GM13976 (cell line): ENCODE measurements at regions not wholly inside any gene's neighbourhood (a gene's known extent, or its start where the extent isn't known, plus 50 kb on each side); places are given as distances from the start of the nearest gene placed in this dataset.

Source experiments
- DNase-seq: peaks from one replicate; pipeline ENCODE4 v3.0.0; 2012; ENCODE audit warnings: low spot score
- in situ Hi-C: fragments of 300-500 bp; cut with MboI; formaldehyde crosslinking; loops from one replicate; pipeline ENCODE4 v1.12.0; 2022; ENCODE audit warnings: low sequenced_read_pairs, mixed read lengths, inconsistent platforms; ENCODE audit not compliant: unreplicated experiment
- TF ChIP-seq, protein P1 (sequence below): IDR thresholded peaks from 2 replicates; pipeline ENCODE4 v1.5.1; 2012; ENCODE audit warnings: borderline replicate concordance, mild to moderate bottlenecking; ENCODE audit not compliant: insufficient read depth; ENCODE audit errors: extremely low read depth, missing control alignments, control extremely low read depth

- no peak for DNase-seq
- in situ Hi-C loops: loop anchor here (25.0 kb wide), 1 partner anchor 1083 kb away; the partner anchor contains the start of gene ALCAM
- TF ChIP-seq, protein P1, sequence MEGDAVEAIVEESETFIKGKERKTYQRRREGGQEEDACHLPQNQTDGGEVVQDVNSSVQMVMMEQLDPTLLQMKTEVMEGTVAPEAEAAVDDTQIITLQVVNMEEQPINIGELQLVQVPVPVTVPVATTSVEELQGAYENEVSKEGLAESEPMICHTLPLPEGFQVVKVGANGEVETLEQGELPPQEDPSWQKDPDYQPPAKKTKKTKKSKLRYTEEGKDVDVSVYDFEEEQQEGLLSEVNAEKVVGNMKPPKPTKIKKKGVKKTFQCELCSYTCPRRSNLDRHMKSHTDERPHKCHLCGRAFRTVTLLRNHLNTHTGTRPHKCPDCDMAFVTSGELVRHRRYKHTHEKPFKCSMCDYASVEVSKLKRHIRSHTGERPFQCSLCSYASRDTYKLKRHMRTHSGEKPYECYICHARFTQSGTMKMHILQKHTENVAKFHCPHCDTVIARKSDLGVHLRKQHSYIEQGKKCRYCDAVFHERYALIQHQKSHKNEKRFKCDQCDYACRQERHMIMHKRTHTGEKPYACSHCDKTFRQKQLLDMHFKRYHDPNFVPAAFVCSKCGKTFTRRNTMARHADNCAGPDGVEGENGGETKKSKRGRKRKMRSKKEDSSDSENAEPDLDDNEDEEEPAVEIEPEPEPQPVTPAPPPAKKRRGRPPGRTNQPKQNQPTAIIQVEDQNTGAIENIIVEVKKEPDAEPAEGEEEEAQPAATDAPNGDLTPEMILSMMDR: no peak
Measured at GRCh38 chr3:104279617-104280016, 1087.1 kb upstream of the ALCAM start.

- in situ Hi-C loops: loop anchor here (25.0 kb wide), 1 partner anchor 1081 kb away; the partner anchor contains the start of gene ALCAM
Measured at GRCh38 chr3:104281713-104282112, 1085.0 kb upstream of the ALCAM start.

DNA sequence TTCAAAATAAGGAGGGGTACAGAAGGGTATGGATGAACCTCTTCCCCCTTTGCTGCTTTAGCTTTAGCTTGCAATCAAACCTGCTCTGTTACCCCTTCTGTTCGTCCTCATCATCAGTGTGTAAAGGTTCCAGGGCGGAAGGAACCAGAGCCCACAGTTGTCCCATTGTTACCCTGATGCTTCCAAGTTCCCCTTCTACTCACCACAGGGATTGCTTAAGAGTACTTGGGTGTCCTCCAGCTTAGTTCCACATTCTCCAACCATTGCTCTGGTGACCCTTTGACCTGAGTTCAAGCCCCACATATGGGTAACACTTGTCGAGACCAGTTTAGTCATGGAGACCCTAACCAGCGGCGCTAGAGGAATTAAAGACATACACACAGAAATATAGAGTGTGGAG is 1080.1 kb upstream of the ALCAM start:
- no peak for DNase-seq
- TF ChIP-seq, protein P1: no peak
- in situ Hi-C loops: loop anchor here (25.0 kb wide), 1 partner anchor 1076 kb away; the partner anchor contains the start of gene ALCAM

More at GRCh38 chr3:104281713-104282112, 1085.0 kb upstream of the ALCAM start:
- TF ChIP-seq, protein P1: no peak
- no peak for DNase-seq

DNA sequence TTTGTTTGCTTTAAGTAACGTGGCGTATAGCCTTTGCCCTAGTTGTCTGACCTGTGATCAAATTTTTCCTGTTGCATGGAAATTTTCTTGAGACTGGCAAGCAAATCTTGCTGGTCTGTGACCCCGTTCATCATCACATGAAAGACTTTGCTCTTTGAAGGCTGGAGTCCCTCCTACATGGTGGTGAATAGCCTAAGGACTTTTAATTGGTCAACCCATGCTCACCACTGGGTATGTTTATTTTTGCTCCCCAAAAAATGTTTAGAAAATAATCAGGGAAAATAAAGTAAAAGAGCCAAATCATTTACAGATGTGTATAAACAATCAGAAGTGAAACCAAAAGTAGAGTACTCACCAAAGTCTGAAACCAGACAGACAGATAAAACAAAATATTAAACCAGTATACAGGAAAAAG is 1075.3 kb upstream of the ALCAM start:
- in situ Hi-C loops: loop anchor here (25.0 kb wide), 1 partner anchor 1071 kb away; the partner anchor contains the start of gene ALCAM
- TF ChIP-seq, protein P1: no peak
- DNase-seq: no peak

GRCh38 chr3:104291878-104292277 is 1074.8 kb upstream of the ALCAM start:
- in situ Hi-C loops: loop anchor here (25.0 kb wide), 1 partner anchor 1070 kb away; the partner anchor contains the start of gene ALCAM
- TF ChIP-seq, protein P1: no peak
- no peak for DNase-seq

GRCh38 chr3:104297617-104298016 is 1069.1 kb upstream of the ALCAM start:
- TF ChIP-seq, protein P1: no peak
- in situ Hi-C loops: loop anchor here (25.0 kb wide), 1 partner anchor 1065 kb away; the partner anchor contains the start of gene ALCAM
- DNase-seq: no peak
